ENCODE measurements at regions not wholly inside any gene's neighbourhood (a gene's known extent, or its start where the extent isn't known, plus 50 kb on each side); places are given as distances from the start of the nearest gene placed in this dataset.

- no peak for DNase-seq
These were observed 236.7 kb downstream of the PAX1 start for GRCh38 chr20:21941941-21942805.

- no peak for DNase-seq
These were observed 231.4 kb downstream of the PAX1 start for GRCh38 chr20:21936720-21937380.

- no peak for DNase-seq
These were observed 230.8 kb downstream of the PAX1 start for GRCh38 chr20:21936261-21936660.

- no peak for DNase-seq
These were observed 228.1 kb downstream of the PAX1 start for GRCh38 chr20:21933526-21933925.

- DNase-seq = no peak
These were observed 215.8 kb downstream of the PAX1 start for GRCh38 chr20:21921251-21921650.

GRCh38 chr20:21920211-21920610 is 214.7 kb downstream of the PAX1 start:
- no peak for DNase-seq

GRCh38 chr20:21918398-21918797 is 212.9 kb downstream of the PAX1 start:
- no peak for DNase-seq

GRCh38 chr20:21902391-21902790 is 196.9 kb downstream of the PAX1 start:
- DNase-seq = no peak

- no peak for DNase-seq
These were observed 196.2 kb downstream of the PAX1 start for GRCh38 chr20:21901470-21902275.

GRCh38 chr20:21900431-21900830 is 195.0 kb downstream of the PAX1 start:
- DNase-seq = no peak

- DNase-seq = no peak
These were observed 169.5 kb downstream of the PAX1 start for GRCh38 chr20:21874921-21875320.

GRCh38 chr20:21874127-21874526 is 168.7 kb downstream of the PAX1 start:
- no peak for DNase-seq

- DNase-seq = no peak
These were observed 167.8 kb downstream of the PAX1 start for GRCh38 chr20:21873291-21873690.

- no peak for DNase-seq
These were observed 162.3 kb downstream of the PAX1 start for GRCh38 chr20:21867811-21868210.

- DNase-seq = no peak
These were observed 161.9 kb downstream of the PAX1 start for GRCh38 chr20:21867353-21867752.

GRCh38 chr20:21862956-21863355 is 157.5 kb downstream of the PAX1 start:
- DNase-seq = no peak

- no peak for DNase-seq
These were observed 156.9 kb downstream of the PAX1 start for GRCh38 chr20:21862259-21862946.

GRCh38 chr20:21840991-21841390 is 135.5 kb downstream of the PAX1 start:
- DNase-seq = no peak

- DNase-seq = no peak
These were observed 134.5 kb downstream of the PAX1 start for GRCh38 chr20:21839982-21840381.

- no peak for DNase-seq
These were observed 130.9 kb downstream of the PAX1 start for GRCh38 chr20:21836346-21836745.

GRCh38 chr20:21835042-21835441 is 129.6 kb downstream of the PAX1 start:
- DNase-seq = no peak

GRCh38 chr20:21832442-21833385 is 127.2 kb downstream of the PAX1 start:
- no peak for DNase-seq

All from kidney glomerular epithelial cell (primary cell).